ENCODE measurements at regions not wholly inside any gene's neighbourhood (a gene's known extent, or its start where the extent isn't known, plus 50 kb on each side); places are given as distances from the start of the nearest gene placed in this dataset.

GRCh38 chr2:13884291-13884976 lies 748.1 kb upstream of the LRATD1 start:
- H3K27ac ChIP-seq (ENCODE audit: low read depth, low read length): no peak overlapping the region
- no peaks in the 10 kb centered on the region for H3K9me3 ChIP-seq (ENCODE audit: low read depth, low read length)
- no peaks in the 10 kb centered on the region for H3K4me1 ChIP-seq (ENCODE audit: insufficient read depth, low read length)
- no peak for DNase-seq (ENCODE audit: insufficient read length, low spot score, missing footprints)
- no peak overlapping the region for H3K4me3 ChIP-seq (ENCODE audit: insufficient read depth, low read length)
- no peak for TF ChIP-seq CTCF (IDR thresholded peaks at IDR 0.05; ENCODE audit: extremely low read depth, low read depth, low read length)
- no peak overlapping the region for H2AFZ ChIP-seq (ENCODE audit: low read length)
- H3K27me3 ChIP-seq (ENCODE audit: insufficient read depth, low read length): no peaks in the 10 kb centered on the region
- H3K4me2 ChIP-seq (ENCODE audit: insufficient read depth, low read length): no peak overlapping the region
- H3K36me3 ChIP-seq (ENCODE audit: insufficient read depth, low read length): no peaks in the 10 kb centered on the region
- no peaks in the 10 kb centered on the region for H4K20me1 ChIP-seq (ENCODE audit: insufficient read depth, low read length)
- no peaks in the 10 kb centered on the region for H3K79me2 ChIP-seq (ENCODE audit: insufficient read depth, low read length)

GRCh38 chr2:13901526-13901925 lies 731.0 kb upstream of the LRATD1 start:
- Histone ChIP-seq H3K4me1 (ENCODE audit: insufficient read depth, low read length) (no peaks in the 10 kb centered on the region), H2AFZ (ENCODE audit: low read length) (no peak overlapping the region), H4K20me1 (ENCODE audit: insufficient read depth, low read length) (no peaks in the 10 kb centered on the region), H3K27ac (ENCODE audit: low read depth, low read length) (no peak overlapping the region), H3K36me3 (ENCODE audit: insufficient read depth, low read length) (no peaks in the 10 kb centered on the region), H3K79me2 (ENCODE audit: insufficient read depth, low read length) (no peaks in the 10 kb centered on the region), H3K27me3 (ENCODE audit: insufficient read depth, low read length) (no peaks in the 10 kb centered on the region), H3K9me3 (ENCODE audit: low read depth, low read length) (no peaks in the 10 kb centered on the region), H3K4me2 (ENCODE audit: insufficient read depth, low read length) (no peak overlapping the region), H3K4me3 (ENCODE audit: insufficient read depth, low read length) (no peak overlapping the region)
- no peak for TF ChIP-seq CTCF (IDR thresholded peaks at IDR 0.05; ENCODE audit: extremely low read depth, low read depth, low read length)
- DNase-seq (ENCODE audit: insufficient read length, low spot score, missing footprints): no peak

- Histone ChIP-seq H3K4me2 (ENCODE audit: insufficient read depth, low read length) (no peak overlapping the region), H3K4me3 (ENCODE audit: insufficient read depth, low read length) (no peak overlapping the region), H3K27ac (ENCODE audit: low read depth, low read length) (no peak overlapping the region), H3K27me3 (ENCODE audit: insufficient read depth, low read length) (no peaks in the 10 kb centered on the region), H3K9me3 (ENCODE audit: low read depth, low read length) (no peaks in the 10 kb centered on the region), H3K4me1 (ENCODE audit: insufficient read depth, low read length) (no peaks in the 10 kb centered on the region), H3K79me2 (ENCODE audit: insufficient read depth, low read length) (no peaks in the 10 kb centered on the region), H4K20me1 (ENCODE audit: insufficient read depth, low read length) (no peaks in the 10 kb centered on the region), H2AFZ (ENCODE audit: low read length) (no peak overlapping the region), H3K36me3 (ENCODE audit: insufficient read depth, low read length) (no peaks in the 10 kb centered on the region)
- TF ChIP-seq CTCF (IDR thresholded peaks at IDR 0.05; ENCODE audit: extremely low read depth, low read depth, low read length): no peak
- DNase-seq (ENCODE audit: insufficient read length, low spot score, missing footprints): no peak
These were observed 726.7 kb upstream of the LRATD1 start for GRCh38 chr2:13905831-13906230.

- no peaks in the 10 kb centered on the region for H3K79me2 ChIP-seq (ENCODE audit: insufficient read depth, low read length)
- no peak for DNase-seq (ENCODE audit: insufficient read length, low spot score, missing footprints)
- no peaks in the 10 kb centered on the region for H4K20me1 ChIP-seq (ENCODE audit: insufficient read depth, low read length)
- no peak overlapping the region for H3K4me3 ChIP-seq (ENCODE audit: insufficient read depth, low read length)
- no peak overlapping the region for H3K27ac ChIP-seq (ENCODE audit: low read depth, low read length)
- H3K4me1 ChIP-seq (ENCODE audit: insufficient read depth, low read length): no peaks in the 10 kb centered on the region
- peaks cover 3% of the 10 kb centered on the region for H3K9me3 ChIP-seq (ENCODE audit: low read depth, low read length)
- no peaks in the 10 kb centered on the region for H3K27me3 ChIP-seq (ENCODE audit: insufficient read depth, low read length)
- TF ChIP-seq CTCF (IDR thresholded peaks at IDR 0.05; ENCODE audit: extremely low read depth, low read depth, low read length): no peak
- H2AFZ ChIP-seq (ENCODE audit: low read length): no peak overlapping the region
- no peaks in the 10 kb centered on the region for H3K36me3 ChIP-seq (ENCODE audit: insufficient read depth, low read length)
- no peak overlapping the region for H3K4me2 ChIP-seq (ENCODE audit: insufficient read depth, low read length)
These were observed 716.5 kb upstream of the LRATD1 start for GRCh38 chr2:13916066-13916465.
